Inferior parietal cortex (tissue), 1 donor: ENCODE measurements at regions not wholly inside any gene's neighbourhood (a gene's known extent, or its start where the extent isn't known, plus 50 kb on each side); places are given as distances from the start of the nearest gene placed in this dataset.
"Not testable (repeated sequence)": the region's sequence is repeated elsewhere in the genome, so short reads cannot be mapped to it uniquely, and the experiment has no call there.

Source experiments
- DNase-seq: peaks from one replicate; pipeline ENCODE4 v3.0.0-alpha.2; 2016; ENCODE audit errors: extremely low spot score

DNA sequence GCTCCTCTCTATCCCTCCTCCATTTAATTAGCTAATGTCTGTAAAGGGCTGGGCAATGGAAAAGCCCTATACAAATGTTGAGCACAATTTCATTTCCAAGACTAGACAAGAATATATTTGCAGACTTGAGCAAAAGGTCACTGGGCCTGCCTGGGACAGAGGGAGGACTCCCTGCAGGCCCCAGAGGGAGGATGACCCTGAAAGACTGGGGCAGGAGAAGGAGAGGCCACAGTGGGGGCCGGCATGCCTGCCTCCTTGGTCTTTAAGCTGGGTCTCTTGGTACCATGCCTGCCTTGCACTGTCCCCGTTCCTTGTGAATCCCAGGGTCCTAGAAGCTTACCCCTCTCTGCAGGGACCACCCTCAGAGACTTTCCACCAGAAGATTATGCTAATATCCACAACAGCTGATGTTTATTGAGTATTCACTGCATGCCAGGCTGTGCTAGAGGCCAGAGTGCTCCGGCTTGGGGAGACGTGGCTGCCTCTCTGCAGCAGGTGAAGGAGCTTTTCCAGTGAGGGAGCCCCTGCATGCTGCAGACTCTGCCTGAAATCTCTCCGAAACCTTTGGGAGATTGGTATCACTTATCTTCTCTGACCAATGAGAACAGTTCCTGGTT, 72.7 kb upstream of the HSPA9 start:
- no peak for DNase-seq

DNA sequence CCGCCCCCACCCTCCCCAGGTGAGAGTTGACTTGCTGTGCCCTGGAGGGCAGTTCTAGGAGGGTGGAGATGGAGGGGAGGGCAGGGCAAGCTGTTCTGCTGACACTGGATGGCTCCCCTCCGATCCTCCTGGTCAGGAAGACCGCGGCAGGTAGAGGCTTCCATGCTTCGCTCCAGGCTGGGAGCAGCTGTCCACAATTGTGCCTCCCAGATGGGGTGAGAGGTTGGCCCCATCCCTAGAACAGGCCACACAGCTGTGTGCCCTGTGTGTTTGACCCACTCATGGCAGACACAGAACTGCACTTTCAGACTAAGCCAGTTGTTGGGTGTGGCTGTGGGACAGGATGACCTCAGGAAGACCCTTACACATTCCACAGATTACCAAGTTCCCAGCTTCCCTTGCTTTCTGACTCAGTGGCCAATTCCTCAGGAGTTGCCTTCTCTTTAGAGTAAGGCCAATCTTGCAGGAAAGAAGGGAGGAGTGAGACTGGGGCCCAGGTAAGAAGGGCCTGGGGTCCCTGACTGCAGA, 72.1 kb upstream of the HSPA9 start:
- DNase-seq = no peak

DNA sequence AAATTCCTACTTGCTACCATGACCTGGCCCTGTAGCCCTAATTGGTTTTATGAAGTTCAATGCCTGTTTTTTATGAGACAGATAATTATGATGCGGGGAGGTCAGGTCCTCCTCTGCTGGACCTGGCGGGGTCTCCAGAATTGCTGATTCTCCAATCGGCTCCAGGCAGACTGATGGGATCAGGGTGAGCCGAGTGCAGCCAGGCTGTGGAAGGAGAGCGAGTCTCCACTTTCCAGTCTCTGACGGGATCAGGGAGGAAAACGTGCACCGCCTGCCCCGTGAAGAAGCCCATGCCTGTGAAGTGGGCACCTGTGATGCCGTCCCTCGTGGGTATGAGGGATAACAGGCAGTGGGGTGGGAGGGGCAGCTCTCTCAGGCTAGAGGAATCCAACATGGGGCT, 71.5 kb upstream of the HSPA9 start:
- DNase-seq = no peak

DNA sequence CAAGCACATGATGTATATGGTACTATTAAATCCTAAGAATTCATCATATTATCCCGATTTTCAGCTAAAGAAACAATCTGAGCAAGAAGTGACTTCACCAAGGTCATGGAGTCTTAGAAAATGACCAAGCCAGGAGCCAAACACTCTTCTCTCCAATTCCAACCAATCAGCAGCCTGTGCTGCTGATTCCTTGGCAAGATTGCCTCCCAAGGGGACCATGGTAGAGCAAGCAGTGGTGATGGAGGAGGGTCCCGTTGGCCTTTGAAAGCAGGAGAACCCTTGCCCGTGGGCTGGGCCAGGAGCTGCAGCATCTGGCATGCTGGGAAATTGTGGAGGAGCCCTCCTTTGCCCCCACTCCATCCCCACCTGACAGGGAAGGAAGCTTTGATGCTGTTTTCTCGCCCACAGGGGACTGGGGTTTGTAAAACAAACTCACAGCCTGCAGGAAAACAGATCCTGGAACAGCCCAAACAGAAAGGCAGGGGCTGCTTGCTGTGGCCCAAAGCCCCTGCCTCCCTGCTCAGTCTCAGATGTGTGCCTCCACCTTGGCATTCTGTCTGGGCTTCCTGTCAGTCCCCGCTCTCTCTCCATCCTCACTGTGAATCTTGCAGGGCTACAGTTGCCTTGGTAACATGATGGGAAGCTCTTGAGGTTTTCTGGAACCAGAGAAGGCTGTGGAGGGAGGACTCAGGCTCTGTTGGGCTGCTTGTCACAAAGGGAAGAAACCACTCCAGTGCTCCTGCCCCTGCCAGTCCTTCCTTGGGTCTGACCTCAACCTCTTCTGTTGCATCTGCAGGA, 70.8 kb upstream of the HSPA9 start:
- no peak for DNase-seq

DNA sequence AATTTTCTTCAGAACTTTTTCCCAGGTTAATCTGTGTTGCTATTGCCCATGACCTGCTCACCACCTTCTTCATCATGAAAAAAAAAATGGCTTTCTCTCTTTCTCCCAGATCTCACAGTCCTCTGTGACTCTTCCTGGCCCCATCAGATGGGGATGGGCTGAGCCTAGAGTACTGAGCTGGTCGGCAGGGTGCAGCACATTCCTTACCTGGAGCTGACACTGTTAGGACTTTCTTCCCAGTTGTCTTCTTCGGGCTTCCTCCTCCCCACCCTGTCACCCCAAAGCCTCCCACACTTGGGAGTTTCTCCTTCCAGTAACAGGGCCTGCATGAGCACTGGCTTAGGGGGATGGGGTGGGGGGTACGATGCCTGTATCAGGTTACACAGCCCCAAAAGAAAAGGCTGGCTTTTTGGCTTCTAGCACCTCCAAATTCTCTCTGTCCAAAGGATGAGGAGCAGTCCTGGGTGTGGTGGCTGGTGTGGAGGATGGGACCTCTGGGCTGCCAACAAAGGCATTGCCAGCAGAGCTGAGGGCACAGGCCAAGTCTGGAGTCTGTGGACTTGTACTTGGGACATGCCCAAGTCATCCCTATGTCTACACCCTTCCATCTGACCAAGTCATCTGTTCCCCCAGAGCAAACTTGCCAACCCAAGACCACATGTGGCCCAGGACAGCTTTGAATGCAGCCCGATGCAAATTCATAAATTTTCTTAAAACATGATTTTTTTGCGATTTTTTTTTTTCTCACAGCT, 68.0 kb upstream of the HSPA9 start:
- DNase-seq = no peak

DNA sequence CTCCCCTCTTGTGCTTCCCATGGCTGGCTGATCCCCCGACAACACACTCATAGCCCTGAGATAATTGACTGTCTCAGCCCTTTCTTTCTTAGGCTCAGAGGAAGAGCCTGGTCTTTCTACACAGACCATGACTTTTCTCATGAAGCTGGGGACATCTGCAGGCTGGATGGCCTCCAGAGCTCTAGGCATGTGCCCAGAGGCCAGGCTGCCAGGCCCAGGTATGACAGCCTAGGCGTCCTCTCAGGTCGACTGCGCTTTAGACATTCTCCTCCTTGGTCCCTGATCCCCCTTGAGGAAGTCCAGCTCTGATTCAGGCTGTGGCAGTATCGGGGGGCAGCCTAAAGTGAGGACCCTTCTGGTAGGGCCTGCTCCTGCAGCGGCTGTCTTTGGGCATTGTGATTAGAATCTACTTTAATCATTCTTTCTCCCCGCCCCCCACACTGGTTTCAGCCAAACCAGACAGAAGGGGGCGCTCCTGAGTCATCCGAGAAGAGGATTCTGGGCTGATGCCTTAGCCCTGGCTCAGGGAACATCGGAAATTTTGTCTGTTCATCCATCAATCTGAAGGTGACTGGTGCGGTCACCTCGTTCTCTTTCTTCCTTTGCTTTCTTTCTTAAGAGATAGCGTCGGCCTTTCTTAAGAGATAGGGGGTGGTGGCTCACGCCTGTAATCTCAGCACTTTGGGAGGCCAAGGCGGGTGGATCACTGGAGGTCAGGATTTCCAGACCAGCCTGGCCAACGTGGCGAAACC, 66.5 kb upstream of the HSPA9 start:
- DNase-seq = peak; percentile 90

DNA sequence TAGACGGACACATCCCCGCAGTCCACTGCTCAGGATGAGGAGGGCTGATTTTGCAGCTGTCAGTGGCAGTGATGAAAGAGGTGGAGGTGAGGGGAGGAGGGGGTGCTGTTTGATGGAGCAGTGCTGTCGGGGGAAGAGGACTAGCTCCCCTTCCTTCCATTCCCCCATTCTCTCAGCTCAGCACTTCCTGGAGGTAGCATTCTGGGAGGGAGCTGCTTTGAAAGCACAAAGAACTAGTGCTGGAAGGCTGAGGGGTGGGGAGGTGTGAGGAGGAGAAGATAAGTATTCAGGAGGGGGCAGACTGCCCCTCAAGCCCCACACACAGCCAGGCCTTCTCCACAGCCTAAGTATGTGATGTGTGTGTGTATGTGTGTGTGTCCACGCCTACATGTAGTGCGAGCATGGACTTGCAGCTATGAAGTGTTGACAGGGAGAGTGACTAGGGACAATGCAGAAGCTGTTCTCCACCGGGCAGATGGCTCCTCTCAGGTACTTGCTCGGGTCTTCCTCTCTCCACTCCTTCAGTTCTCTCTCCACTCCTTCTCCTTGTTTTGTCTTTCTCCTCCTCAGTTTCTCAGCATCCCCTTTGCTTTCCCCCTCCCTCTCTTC, 65.5 kb upstream of the HSPA9 start:
- no peak for DNase-seq

DNA sequence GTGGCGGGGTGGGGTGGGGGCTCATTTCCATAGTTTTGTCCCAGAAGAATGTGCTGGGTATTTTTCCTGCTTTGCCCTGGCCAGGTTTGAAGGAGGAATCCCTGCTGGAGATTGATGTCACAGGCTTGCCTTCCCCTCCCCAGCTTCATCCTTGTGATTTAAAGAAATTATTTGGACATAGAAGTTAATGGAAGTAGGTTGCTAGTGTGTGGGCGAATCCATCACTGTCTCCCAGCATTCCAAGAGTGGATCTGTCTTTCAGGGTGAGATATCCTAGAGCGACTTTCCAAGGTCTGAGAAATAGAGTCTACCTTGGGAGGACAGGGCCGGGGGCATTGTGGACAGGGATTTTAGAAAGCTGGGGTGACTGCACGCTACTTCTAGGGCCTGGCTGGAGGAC, 64.9 kb upstream of the HSPA9 start:
- no peak for DNase-seq

DNA sequence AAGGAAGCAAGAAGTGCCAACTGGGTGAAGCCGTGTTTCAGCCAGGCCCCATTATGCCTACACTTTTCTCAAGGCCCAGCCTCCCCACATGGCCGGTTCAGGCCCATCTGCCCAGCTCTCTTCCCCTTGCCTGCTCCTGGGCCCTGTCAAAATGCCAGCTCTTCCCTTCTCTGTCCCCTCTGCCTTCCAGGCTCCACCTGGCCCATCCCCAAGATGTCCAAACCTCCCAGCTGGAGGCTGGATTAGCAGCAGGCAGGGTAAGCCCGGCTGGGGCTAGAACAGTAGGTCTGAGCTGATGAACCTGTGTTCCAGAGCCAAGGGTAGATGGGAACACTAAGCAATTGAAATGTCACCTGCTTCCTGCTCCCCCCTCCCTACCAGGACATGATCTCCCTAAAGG, 64.1 kb upstream of the HSPA9 start:
- no peak for DNase-seq

DNA sequence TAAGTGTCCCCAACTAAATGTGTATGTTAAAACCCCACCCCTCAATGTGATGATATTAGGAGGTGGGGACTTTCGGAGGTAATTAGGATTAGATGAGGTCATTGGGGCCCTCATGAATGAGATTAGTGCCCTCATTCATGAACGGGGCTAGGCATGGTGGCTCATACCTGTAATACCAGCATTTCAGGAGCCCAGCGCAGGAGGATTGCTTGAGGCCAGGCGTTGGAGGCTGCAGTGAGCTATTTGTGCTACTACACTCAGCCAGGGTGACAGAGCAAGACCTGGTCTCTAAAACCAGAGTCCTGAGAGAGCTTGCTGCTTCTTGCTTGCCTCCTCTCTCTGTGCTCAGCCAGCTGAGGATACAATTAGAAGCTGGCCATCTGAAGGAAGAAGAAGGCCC, 62.1 kb upstream of the HSPA9 start:
- no peak for DNase-seq

DNA sequence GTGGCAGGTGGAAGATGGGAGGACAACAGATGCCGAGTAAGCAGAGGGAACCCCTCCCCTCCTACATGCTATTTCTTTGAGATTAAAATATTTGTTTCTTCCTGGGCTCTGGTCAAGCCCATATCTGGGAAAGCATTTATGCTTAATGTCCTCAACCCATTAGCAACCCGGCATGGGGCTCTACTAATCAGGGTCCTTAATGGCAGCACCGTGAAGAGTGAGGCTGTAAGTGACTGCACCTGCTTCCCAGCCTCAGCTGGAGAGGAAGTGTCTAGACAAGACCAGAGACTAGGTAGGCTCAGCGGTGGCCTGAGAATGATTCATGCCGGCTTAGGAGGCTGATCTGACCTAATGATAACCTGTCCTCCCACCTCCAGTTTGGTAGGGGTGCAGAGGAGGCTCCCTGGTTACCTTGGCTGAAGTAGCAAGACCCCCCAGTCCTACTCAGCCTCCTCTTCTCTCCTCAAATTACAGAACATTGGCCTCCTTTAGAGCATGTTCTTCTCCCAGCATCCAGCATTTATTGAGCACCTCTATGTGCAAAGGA, 61.3 kb upstream of the HSPA9 start:
- no peak for DNase-seq

DNA sequence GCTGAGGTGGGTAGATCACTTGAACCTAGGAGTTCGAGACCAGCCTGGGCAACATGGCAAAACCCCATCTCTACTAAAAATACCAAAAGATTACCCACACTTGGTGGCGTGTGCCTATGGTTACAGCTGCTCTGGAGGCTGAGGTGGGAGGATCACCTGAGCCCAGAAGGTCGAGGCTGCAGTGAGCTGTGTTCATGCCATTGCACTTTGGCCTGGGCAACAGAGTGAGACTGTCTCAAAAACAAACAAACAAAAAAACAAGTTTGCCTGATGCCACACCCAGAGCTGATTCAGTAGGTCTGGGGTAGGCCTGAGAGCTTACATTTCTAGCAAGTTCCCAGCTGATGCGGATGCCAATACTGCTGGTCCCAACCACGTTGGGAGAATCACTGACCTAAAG, 60.5 kb upstream of the HSPA9 start:
- DNase-seq = no peak

DNA sequence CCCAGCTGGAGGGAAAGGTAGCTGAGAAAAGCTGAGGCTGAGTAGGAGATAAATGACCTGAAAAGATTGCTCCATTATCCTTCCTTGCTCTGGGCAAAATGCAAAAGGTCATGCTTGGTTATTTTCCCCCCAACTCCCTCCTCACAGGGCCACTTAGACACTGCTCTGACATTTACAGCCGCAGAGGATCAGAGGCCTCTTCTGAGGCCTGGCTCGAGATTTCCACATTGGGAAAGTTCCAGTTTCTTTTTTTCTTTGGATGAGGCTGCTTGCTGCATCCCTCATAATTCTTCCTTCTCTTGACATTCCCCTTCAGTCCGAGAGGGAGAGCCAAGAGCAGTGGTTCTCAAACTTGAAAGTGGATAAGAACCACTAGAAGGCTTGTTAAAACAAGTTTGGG, 60.1 kb upstream of the HSPA9 start:
- DNase-seq = no peak

DNA sequence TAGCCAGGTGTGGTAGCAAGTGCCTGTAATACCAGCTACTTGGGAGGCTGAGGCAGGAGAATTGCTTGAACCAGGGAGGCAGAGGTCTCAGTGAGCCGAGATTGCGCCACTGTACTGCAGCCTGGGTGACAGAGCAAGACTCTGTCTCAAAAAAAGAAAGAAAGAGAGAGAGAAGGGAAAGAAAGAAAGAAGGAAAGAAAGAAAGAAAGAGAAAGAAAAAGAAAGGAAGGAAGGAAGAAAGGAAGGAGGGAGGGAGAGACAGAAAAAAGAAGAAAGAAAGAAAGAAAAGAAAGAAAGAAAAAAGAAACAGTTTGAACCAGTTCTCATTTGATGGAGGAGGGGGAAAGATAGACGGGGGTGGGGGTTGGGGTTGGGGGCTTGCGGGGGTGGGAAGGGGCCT, 59.6 kb upstream of the HSPA9 start:
- DNase-seq = not testable (repeated sequence)

DNA sequence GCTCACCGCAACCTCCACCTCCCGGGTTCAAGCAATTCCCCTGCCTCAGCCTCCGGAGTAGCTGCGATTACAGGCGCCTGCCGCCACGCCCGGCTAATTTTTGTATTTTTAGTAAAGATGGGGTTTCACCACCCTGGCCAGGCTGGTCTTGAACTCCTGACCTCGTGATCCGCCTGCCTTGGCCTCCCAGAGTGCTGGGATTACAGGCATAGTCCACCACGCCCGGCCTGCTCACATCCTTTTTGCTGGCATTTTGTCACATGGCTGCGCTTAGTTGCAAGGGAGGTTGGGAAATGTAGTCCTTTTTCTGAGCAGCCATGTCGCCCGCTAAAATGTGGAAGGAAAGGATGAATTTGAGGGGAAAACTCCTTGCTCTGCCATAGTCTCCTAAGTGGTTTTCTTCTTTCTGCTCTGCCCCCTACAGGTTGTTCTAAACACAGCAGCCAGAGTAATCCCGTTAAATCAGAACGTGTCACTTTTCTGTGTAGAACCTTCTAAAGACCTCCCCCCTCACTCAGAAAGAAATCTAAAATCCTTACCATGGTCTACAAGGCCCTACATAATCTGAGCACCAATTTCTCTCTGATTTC, 57.8 kb upstream of the HSPA9 start:
- DNase-seq = peak; percentile 87

DNA sequence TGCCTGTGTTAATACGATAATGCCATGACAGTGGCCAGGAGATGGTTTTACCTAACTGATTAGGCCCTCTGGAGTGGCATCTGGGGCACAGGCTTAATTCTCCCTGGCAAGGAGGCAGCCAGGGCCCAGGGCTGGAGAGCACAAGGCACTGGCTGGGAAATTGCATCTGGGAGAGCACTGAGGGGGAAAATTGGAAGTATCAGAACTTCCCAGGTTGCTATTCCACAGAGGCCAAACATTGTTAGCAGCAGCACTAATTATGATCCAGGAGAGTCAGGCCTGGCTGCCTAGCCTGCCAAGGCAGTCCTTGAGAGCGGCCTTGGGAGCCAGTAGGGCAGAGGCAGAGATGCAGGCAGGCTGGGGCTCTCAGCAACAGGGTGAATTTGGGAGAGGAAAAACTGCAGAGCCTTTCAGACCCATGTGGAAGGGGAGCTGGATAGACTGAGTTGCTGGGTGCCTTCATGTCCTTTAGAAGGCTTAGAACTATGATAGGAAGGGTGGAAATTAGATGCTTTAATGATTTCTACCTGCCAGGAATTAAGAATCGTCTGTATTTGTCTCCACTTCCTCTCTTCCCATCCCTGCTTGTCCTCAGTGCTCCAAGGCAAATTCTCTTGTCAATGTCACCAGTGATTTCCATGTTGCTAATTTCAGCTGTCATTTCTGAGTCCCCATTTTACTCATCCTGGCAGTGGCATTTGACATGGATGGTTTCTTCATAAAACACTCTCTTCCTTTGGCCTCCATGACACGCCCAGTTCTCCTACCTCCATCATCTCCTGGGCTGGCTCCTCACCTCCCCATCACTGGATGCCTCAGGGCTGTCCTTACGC, 56.1 kb upstream of the HSPA9 start:
- no peak for DNase-seq

DNA sequence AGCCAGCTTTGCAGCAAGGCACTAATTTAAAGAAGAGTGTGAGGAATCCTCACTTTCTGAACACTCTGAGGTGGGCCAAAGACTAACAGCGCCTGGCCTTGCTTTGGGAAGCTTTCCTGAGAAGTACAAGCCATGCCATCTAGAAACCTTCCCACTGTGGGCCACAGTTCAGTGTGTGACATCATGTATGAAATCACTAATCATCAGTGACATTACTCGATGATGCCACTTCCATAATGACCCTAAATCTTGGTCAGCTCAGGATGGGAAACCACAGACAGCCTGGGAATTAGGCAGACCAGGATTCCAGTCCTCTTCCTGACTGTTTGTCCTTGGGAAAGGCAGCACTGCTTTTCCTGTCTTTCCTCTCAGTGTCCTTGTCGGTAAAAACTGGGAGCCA, 54.2 kb upstream of the HSPA9 start:
- DNase-seq = no peak

DNA sequence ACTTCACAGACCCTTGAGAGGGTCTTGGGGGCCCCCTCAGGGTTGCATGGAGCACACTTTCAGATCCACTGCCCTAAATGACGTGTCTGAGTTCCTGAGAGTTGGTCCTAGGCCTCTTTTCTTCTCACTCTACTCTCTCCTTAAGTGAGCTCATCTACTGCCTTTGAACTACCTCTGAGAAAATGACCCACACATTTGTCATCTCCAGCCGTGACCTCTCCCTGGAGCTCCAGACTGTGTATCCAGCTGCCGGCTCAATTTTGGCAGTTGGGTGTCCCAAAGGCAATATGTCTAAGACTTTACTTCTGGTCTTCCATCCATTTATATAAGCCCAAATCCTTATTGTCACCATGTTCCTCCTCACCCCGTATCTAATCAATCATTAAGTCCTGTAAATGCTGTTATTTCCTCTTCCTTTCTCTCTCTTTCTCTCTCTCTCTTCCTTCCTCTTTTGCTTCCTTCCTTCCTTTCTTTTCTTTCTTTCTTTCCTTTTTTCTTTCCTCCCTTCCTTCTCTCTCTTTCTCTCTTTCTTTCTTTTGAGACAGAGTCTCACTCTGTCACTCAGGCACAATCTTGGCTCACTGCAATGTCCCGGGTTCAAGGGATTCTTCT, 51.2 kb upstream of the HSPA9 start:
- DNase-seq = no peak

DNA sequence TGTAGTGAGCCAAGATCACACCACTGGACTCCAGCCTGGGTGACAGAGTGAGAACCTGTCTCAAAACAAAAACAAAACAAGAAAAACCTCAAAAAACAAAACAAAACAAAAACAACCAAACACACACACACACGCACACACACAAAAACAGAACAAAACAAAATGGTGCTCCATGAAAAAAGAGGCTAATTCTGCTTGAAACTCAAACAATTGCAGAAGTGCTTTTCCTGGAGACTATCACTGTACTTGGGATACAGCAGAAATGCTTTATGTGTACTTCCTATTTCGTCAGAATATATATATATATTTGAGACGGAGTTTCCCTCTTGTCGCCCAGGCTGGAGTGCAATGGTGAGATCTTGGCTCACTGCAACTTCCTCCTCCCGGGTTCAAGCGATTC, 49.9 kb upstream of the HSPA9 start:
- DNase-seq = no peak
